KMS-11 (cell line): ENCODE measurements at regions not wholly inside any gene's neighbourhood (a gene's known extent, or its start where the extent isn't known, plus 50 kb on each side); places are given as distances from the start of the nearest gene placed in this dataset.

Source experiments
- H2AFZ ChIP-seq: fragments of 200-600 bp; sonication (generic); 2 replicates; pipeline ENCODE4 v1.6.1; 2016; ENCODE audit warnings: antibody characterized with exemption, mixed run types, low read depth
- H3K27ac ChIP-seq: fragments of 200-600 bp; sonication (generic); 2 replicates; pipeline ENCODE4 v1.6.1; 2016; ENCODE audit warnings: mild to moderate bottlenecking, mixed run types
- H3K27me3 ChIP-seq: fragments of 200-600 bp; sonication (generic); 2 replicates; pipeline ENCODE4 v1.6.1; 2017; ENCODE audit warnings: mild to moderate bottlenecking, low read depth, mixed run types, moderate library complexity; ENCODE audit not compliant: insufficient read depth
- H3K36me3 ChIP-seq: fragments of 200-600 bp; sonication (generic); 2 replicates; pipeline ENCODE4 v1.6.1; 2017; ENCODE audit warnings: mild to moderate bottlenecking, mixed run types; ENCODE audit not compliant: insufficient read depth
- H3K4me1 ChIP-seq: fragments of 200-600 bp; sonication (generic); 2 replicates; pipeline ENCODE4 v1.6.1; 2016; ENCODE audit warnings: mild to moderate bottlenecking, low read depth, mixed run types; ENCODE audit not compliant: poor library complexity, severe bottlenecking
- H3K4me2 ChIP-seq: fragments of 200-600 bp; sonication (generic); 2 replicates; pipeline ENCODE4 v1.7.0; 2016; ENCODE audit warnings: mild to moderate bottlenecking, mixed run types
- H3K4me3 ChIP-seq: fragments of 200-600 bp; sonication (generic); IDR thresholded peaks from 2 replicates; pipeline ENCODE4 v1.6.1; 2017; ENCODE audit warnings: low read depth, low read length, mixed read lengths; ENCODE audit not compliant: insufficient read depth
- H3K79me2 ChIP-seq: fragments of 200-600 bp; sonication (generic); 2 replicates; pipeline ENCODE4 v1.6.1; 2016; ENCODE audit warnings: low read depth, mixed run types; ENCODE audit not compliant: insufficient read depth
- H3K9ac ChIP-seq: fragments of 200-600 bp; sonication (generic); 2 replicates; pipeline ENCODE4 v1.6.1; 2016; ENCODE audit warnings: mild to moderate bottlenecking, mixed run types
- H4K20me1 ChIP-seq: fragments of 200-600 bp; sonication (generic); 2 replicates; pipeline ENCODE4 v1.6.1; 2016; ENCODE audit warnings: mild to moderate bottlenecking, mixed run types; ENCODE audit not compliant: insufficient read depth
- TF ChIP-seq, protein P1 (sequence below): fragments of 200-600 bp; sonication (generic); conservative IDR thresholded peaks from 2 replicates; pipeline ENCODE4 v1.6.1; 2017; ENCODE audit warnings: low read depth, mild to moderate bottlenecking, antibody characterized with exemption, low read length, moderate library complexity, mixed read lengths

DNA sequence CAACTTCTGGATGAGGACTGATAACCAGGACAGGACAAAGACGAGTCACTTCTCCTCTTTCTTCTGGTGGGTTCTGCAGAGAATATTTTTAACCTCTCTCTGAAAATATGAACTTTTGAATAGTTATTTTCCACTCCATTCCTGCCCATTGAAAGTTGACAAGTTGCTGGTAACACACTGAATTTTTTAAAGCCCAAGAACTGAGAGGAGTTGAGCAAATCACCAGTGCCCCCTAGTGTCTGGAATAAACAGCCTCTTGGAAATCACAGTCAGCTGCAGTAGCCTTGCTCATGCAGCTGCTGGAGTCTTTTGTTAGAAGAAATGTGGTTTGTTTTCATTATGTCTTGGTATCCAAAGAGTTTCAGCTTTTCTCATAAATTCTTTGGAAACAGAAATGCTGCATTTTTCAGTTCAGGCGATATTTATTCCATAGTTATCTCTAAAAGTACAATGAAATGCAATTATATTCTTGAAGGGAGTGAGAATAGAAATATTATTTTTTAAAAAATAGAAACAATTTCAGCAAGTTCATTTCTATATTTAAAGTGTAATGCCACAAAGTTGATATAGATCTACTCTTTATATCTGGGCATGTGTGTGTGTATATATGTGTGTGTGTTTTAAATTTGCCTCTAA lies 741.0 kb upstream of the CBLB start:
- no peak overlapping the region for H3K27ac ChIP-seq
- H3K4me2 ChIP-seq: no peak overlapping the region
- H3K79me2 ChIP-seq: no peaks in the 10 kb centered on the region
- H3K9ac ChIP-seq: no peak overlapping the region
- H2AFZ ChIP-seq: no peak overlapping the region
- TF ChIP-seq, protein P1, sequence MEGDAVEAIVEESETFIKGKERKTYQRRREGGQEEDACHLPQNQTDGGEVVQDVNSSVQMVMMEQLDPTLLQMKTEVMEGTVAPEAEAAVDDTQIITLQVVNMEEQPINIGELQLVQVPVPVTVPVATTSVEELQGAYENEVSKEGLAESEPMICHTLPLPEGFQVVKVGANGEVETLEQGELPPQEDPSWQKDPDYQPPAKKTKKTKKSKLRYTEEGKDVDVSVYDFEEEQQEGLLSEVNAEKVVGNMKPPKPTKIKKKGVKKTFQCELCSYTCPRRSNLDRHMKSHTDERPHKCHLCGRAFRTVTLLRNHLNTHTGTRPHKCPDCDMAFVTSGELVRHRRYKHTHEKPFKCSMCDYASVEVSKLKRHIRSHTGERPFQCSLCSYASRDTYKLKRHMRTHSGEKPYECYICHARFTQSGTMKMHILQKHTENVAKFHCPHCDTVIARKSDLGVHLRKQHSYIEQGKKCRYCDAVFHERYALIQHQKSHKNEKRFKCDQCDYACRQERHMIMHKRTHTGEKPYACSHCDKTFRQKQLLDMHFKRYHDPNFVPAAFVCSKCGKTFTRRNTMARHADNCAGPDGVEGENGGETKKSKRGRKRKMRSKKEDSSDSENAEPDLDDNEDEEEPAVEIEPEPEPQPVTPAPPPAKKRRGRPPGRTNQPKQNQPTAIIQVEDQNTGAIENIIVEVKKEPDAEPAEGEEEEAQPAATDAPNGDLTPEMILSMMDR: peak; percentile 85
- H3K27me3 ChIP-seq: no peaks in the 10 kb centered on the region
- H3K36me3 ChIP-seq: no peaks in the 10 kb centered on the region
- no peak overlapping the region for H3K4me3 ChIP-seq
- H4K20me1 ChIP-seq: no peaks in the 10 kb centered on the region
- H3K4me1 ChIP-seq: no peaks in the 10 kb centered on the region

DNA sequence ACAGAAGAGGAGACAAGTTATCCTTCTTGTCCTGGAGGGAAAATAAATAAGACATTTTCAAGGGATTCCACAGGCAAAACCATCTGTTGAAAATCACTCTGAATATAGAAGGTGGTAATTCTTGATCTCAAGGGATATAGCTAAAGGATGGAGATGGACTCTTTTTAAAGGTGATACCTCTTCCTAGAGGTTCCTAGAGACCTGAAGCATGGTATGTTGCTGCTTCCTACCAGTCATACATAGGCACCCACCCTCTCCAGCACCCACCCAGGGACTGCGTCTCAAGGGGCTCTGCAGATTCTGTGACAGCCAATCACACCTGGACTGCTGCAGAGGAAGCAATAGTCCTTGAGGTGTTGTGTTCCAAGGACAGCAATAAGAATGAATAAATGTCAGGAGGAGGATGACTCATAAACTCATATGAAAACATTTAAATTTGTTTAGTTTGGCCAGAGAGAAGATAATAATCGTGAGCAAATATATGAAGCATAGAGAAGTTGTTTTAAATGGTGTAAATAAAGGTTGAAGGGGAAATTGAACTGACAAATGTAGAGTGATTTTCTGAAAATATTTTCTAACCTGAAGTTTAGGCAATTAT lies 741.6 kb upstream of the CBLB start:
- H3K9ac ChIP-seq: no peak overlapping the region
- no peak overlapping the region for H3K4me2 ChIP-seq
- H3K36me3 ChIP-seq: no peaks in the 10 kb centered on the region
- H3K27ac ChIP-seq: no peak overlapping the region
- no peak overlapping the region for H2AFZ ChIP-seq
- no peaks in the 10 kb centered on the region for H4K20me1 ChIP-seq
- no peak overlapping the region for H3K4me3 ChIP-seq
- no peaks in the 10 kb centered on the region for H3K4me1 ChIP-seq
- H3K27me3 ChIP-seq: no peaks in the 10 kb centered on the region
- TF ChIP-seq, protein P1: no peak
- no peaks in the 10 kb centered on the region for H3K79me2 ChIP-seq

DNA sequence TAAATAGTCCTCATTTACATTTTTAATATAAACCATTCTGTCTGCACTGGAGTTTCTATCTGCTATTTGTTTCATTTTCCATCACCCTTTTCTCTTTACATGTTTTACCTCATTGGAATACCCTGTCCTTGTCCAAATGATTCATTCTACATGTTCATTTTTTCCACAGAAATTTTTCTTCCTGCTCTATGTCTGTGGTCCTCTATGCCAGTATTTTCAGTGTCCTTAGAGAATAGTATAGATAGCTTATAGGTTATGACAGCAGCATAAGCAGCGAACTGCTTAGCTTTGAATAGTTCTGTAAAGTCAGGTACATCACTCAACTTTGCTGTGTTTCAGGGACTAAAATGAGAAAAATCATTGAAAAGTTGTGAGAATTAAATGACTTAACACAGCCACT lies 742.3 kb upstream of the CBLB start:
- Histone ChIP-seq H3K79me2 (no peaks in the 10 kb centered on the region), H3K4me3 (no peak overlapping the region), H3K4me1 (no peaks in the 10 kb centered on the region), H3K27ac (no peak overlapping the region), H3K4me2 (no peak overlapping the region), H2AFZ (no peak overlapping the region), H3K36me3 (no peaks in the 10 kb centered on the region), H3K9ac (no peak overlapping the region), H3K27me3 (no peaks in the 10 kb centered on the region), H4K20me1 (no peaks in the 10 kb centered on the region)
- TF ChIP-seq, protein P1: no peak

DNA sequence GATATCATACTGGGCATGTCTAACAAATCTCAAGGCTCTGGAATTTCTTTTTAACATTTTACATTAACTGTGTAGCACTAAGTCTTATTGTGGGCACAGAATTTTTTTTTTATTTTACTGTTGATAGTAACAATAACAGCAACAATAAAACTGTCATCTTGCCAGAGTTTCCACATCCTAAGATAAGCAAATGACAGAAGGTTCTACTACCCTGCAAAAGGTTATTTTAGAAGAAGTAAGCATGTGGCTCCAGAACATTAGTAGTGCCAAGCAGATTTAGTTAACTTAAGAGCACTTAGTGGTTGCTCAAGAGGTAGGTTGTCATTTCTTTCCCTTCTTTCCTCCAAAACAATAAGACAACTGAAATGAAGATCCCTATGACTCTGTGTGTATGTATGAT lies 743.0 kb upstream of the CBLB start:
- Histone ChIP-seq H3K9ac (no peak overlapping the region), H3K27me3 (no peaks in the 10 kb centered on the region), H2AFZ (no peak overlapping the region), H3K36me3 (no peaks in the 10 kb centered on the region), H3K4me3 (no peak overlapping the region), H3K4me1 (no peaks in the 10 kb centered on the region), H3K79me2 (no peaks in the 10 kb centered on the region), H3K4me2 (no peak overlapping the region), H3K27ac (no peak overlapping the region), H4K20me1 (no peaks in the 10 kb centered on the region)
- TF ChIP-seq, protein P1: no peak
